ENCODE measurements at regions not wholly inside any gene's neighbourhood (a gene's known extent, or its start where the extent isn't known, plus 50 kb on each side); places are given as distances from the start of the nearest gene placed in this dataset.

DNA sequence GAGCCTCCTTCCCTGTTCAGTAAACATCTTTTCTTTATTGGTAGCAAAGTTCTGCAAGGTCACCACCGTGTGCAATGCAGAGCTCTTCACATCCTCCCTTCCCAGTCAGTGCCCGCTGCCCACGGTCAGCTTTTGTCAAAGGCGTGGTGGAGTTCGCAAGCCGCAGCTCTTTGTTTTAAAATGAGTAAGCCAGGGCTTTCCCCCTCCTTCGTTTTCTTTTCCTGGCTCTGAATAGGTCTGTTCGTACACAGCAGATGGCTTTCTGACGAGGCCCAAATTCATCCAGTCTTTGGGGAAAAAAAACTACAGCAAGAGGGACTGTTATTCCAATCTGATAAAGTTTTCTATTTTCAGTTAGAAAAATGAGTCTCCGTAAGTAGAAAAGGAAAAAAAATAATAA, 153.2 kb downstream of the LRIG2 start (continued):
- TF ChIP-seq ARID4B (CRISPR knock-in tag; IDR thresholded peaks at IDR 0.05; ENCODE audit: borderline replicate concordance) (no peak), OVOL2 (CRISPR knock-in tag; IDR thresholded peaks at IDR 0.05; ENCODE audit: borderline replicate concordance) (no peak), FOXK1 (CRISPR knock-in tag; IDR thresholded peaks at IDR 0.05) (no peak), SMAD3 (CRISPR knock-in tag; IDR thresholded peaks at IDR 0.05; ENCODE audit: borderline replicate concordance) (no peak), EMX1 (CRISPR knock-in tag; IDR thresholded peaks at IDR 0.05) (no peak), ZNF281 (CRISPR knock-in tag; IDR thresholded peaks at IDR 0.05) (no peak), FOXP1 (CRISPR knock-in tag; IDR thresholded peaks at IDR 0.05; ENCODE audit: borderline replicate concordance) (no peak), CREM (CRISPR knock-in tag; IDR thresholded peaks at IDR 0.05) (no peak), SOX15 (CRISPR knock-in tag; IDR thresholded peaks at IDR 0.05) (no peak)
- TF ChIP-seq, protein P1, sequence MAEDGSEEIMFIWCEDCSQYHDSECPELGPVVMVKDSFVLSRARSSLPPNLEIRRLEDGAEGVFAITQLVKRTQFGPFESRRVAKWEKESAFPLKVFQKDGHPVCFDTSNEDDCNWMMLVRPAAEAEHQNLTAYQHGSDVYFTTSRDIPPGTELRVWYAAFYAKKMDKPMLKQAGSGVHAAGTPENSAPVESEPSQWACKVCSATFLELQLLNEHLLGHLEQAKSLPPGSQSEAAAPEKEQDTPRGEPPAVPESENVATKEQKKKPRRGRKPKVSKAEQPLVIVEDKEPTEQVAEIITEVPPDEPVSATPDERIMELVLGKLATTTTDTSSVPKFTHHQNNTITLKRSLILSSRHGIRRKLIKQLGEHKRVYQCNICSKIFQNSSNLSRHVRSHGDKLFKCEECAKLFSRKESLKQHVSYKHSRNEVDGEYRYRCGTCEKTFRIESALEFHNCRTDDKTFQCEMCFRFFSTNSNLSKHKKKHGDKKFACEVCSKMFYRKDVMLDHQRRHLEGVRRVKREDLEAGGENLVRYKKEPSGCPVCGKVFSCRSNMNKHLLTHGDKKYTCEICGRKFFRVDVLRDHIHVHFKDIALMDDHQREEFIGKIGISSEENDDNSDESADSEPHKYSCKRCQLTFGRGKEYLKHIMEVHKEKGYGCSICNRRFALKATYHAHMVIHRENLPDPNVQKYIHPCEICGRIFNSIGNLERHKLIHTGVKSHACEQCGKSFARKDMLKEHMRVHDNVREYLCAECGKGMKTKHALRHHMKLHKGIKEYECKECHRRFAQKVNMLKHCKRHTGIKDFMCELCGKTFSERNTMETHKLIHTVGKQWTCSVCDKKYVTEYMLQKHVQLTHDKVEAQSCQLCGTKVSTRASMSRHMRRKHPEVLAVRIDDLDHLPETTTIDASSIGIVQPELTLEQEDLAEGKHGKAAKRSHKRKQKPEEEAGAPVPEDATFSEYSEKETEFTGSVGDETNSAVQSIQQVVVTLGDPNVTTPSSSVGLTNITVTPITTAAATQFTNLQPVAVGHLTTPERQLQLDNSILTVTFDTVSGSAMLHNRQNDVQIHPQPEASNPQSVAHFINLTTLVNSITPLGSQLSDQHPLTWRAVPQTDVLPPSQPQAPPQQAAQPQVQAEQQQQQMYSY (CRISPR knock-in tag; IDR thresholded peaks at IDR 0.05) = no peak

DNA sequence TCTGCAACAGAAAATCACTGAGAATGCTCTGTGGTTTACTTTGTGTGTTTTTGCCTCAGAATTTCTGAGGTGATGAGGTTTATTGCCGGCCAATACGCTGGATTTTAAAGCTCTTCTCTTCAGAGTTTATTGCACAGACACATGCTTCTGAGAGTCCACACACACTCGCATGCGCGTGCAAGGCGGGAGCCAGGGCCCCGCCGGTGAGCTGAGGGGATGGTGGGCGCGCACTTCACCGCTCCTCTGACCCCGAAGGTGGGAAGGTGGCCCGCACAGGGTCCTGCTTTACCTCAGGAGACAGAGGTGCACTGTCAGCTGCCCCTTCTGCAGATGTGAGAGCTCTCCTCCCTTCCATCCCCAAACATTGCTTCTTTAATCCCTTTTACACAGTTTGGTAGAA, 158.4 kb upstream of the MAGI3 start:
- Mint-ChIP-seq H3K27ac (no peak overlapping the region), H3K36me3 (no peaks in the 10 kb centered on the region), H3K4me1 (peaks cover 17% of the 10 kb centered on the region), H3K4me3 (no peak overlapping the region), H3K9me3 (peaks cover 4% of the 10 kb centered on the region; the same call in 1 of the 2 replicates), H3K27me3 (ENCODE audit: low read depth) (no peaks in the 10 kb centered on the region; the same call in 1 of the 2 replicates)
- no peak for DNase-seq (ENCODE audit: low spot score)
- CTCF ChIA-PET = interaction anchor here (3.3 kb wide), 1 partner anchor 12 kb away, joined by 15 read pairs; no protein-coding TSS in a partner anchor
- ATAC-seq = no peak
- POLR2A ChIA-PET = no interaction called here
- TF ChIP-seq FOXJ3 (CRISPR knock-in tag; IDR thresholded peaks at IDR 0.05; ENCODE audit: borderline replicate concordance) (no peak), IRF2 (CRISPR knock-in tag; IDR thresholded peaks at IDR 0.05; ENCODE audit: borderline replicate concordance, low read depth) (no peak), ZNF219 (CRISPR knock-in tag; IDR thresholded peaks at IDR 0.05; ENCODE audit: borderline replicate concordance) (no peak), NR3C1 (CRISPR knock-in tag; conservative IDR thresholded peaks at IDR 0.05; ENCODE audit: low read depth) (no peak), CBFB (CRISPR knock-in tag; IDR thresholded peaks at IDR 0.05; ENCODE audit: low read depth) (no peak), TEAD4 (CRISPR knock-in tag; IDR thresholded peaks at IDR 0.05) (no peak), ZNF317 (CRISPR knock-in tag; IDR thresholded peaks at IDR 0.05; ENCODE audit: borderline replicate concordance, low read depth) (no peak), NFYB (CRISPR knock-in tag; conservative IDR thresholded peaks at IDR 0.05; ENCODE audit: low read depth) (no peak)
- TF ChIP-seq, protein P2, sequence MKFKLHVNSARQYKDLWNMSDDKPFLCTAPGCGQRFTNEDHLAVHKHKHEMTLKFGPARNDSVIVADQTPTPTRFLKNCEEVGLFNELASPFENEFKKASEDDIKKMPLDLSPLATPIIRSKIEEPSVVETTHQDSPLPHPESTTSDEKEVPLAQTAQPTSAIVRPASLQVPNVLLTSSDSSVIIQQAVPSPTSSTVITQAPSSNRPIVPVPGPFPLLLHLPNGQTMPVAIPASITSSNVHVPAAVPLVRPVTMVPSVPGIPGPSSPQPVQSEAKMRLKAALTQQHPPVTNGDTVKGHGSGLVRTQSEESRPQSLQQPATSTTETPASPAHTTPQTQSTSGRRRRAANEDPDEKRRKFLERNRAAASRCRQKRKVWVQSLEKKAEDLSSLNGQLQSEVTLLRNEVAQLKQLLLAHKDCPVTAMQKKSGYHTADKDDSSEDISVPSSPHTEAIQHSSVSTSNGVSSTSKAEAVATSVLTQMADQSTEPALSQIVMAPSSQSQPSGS (CRISPR knock-in tag; IDR thresholded peaks at IDR 0.05; ENCODE audit: borderline replicate concordance, low read depth) = no peak
- TF ChIP-seq, protein P3, sequence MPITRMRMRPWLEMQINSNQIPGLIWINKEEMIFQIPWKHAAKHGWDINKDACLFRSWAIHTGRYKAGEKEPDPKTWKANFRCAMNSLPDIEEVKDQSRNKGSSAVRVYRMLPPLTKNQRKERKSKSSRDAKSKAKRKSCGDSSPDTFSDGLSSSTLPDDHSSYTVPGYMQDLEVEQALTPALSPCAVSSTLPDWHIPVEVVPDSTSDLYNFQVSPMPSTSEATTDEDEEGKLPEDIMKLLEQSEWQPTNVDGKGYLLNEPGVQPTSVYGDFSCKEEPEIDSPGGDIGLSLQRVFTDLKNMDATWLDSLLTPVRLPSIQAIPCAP (CRISPR knock-in tag; IDR thresholded peaks at IDR 0.05) = no peak
- TF ChIP-seq, protein P4, sequence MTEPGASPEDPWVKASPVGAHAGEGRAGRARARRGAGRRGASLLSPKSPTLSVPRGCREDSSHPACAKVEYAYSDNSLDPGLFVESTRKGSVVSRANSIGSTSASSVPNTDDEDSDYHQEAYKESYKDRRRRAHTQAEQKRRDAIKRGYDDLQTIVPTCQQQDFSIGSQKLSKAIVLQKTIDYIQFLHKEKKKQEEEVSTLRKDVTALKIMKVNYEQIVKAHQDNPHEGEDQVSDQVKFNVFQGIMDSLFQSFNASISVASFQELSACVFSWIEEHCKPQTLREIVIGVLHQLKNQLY (CRISPR knock-in tag; IDR thresholded peaks at IDR 0.05) = no peak

All from WTC11 (cell line).